CD4-positive, alpha-beta T cell treated with Interleukin-17A for 4 hours (primary cell): ENCODE measurements at regions not wholly inside any gene's neighbourhood (a gene's known extent, or its start where the extent isn't known, plus 50 kb on each side); places are given as distances from the start of the nearest gene placed in this dataset.
"Not testable (repeated sequence)": the region's sequence is repeated elsewhere in the genome, so short reads cannot be mapped to it uniquely, and the experiment has no call there.

Experiments
- DNase-seq: peaks from one replicate; pipeline ENCODE4 v3.0.0-alpha.2; 2020; ENCODE audit warnings: mixed read lengths

- DNase-seq = not testable (repeated sequence)
Observed at GRCh38 chr15:20285696-20286300, 255.8 kb downstream of the GOLGA6L6 start.

GRCh38 chr15:20284891-20285535, 256.6 kb downstream of the GOLGA6L6 start:
- DNase-seq = not testable (repeated sequence)

- not testable (repeated sequence) for DNase-seq
Observed at GRCh38 chr15:20283651-20284050, 257.9 kb downstream of the GOLGA6L6 start.

- not testable (repeated sequence) for DNase-seq
Observed at GRCh38 chr15:20282491-20282943, 259.1 kb downstream of the GOLGA6L6 start.

GRCh38 chr15:20281567-20282275, 259.9 kb downstream of the GOLGA6L6 start:
- not testable (repeated sequence) for DNase-seq

- DNase-seq = no peak
Observed at GRCh38 chr15:20280933-20281463, 260.6 kb downstream of the GOLGA6L6 start.

- DNase-seq = not testable (repeated sequence)
Observed at GRCh38 chr15:20280141-20280932, 261.3 kb downstream of the GOLGA6L6 start.

- DNase-seq = not testable (repeated sequence)
Observed at GRCh38 chr15:20279056-20279455, 262.5 kb downstream of the GOLGA6L6 start.

GRCh38 chr15:20278376-20278775, 263.2 kb downstream of the GOLGA6L6 start:
- DNase-seq = not testable (repeated sequence)

- not testable (repeated sequence) for DNase-seq
Observed at GRCh38 chr15:20277451-20277850, 264.1 kb downstream of the GOLGA6L6 start.

GRCh38 chr15:20276312-20277114, 265.1 kb downstream of the GOLGA6L6 start:
- not testable (repeated sequence) for DNase-seq

- DNase-seq = not testable (repeated sequence)
Observed at GRCh38 chr15:20275373-20275967, 266.1 kb downstream of the GOLGA6L6 start.

GRCh38 chr15:20272422-20273184, 269.0 kb downstream of the GOLGA6L6 start:
- DNase-seq = no peak

GRCh38 chr15:20271647-20272046, 270.0 kb downstream of the GOLGA6L6 start:
- no peak for DNase-seq

GRCh38 chr15:20269956-20270355, 271.6 kb downstream of the GOLGA6L6 start:
- DNase-seq = not testable (repeated sequence)

- not testable (repeated sequence) for DNase-seq
Observed at GRCh38 chr15:20267996-20268395, 273.6 kb downstream of the GOLGA6L6 start.

GRCh38 chr15:20267051-20267730, 274.4 kb downstream of the GOLGA6L6 start:
- not testable (repeated sequence) for DNase-seq

GRCh38 chr15:20265710-20266109, 275.9 kb downstream of the GOLGA6L6 start:
- not testable (repeated sequence) for DNase-seq
